ENCODE measurements at regions not wholly inside any gene's neighbourhood (a gene's known extent, or its start where the extent isn't known, plus 50 kb on each side); places are given as distances from the start of the nearest gene placed in this dataset.

- H3K4me3 ChIP-seq (ENCODE audit: low read depth, low read length), result no peak overlapping the region
- TF ChIP-seq, protein P1, sequence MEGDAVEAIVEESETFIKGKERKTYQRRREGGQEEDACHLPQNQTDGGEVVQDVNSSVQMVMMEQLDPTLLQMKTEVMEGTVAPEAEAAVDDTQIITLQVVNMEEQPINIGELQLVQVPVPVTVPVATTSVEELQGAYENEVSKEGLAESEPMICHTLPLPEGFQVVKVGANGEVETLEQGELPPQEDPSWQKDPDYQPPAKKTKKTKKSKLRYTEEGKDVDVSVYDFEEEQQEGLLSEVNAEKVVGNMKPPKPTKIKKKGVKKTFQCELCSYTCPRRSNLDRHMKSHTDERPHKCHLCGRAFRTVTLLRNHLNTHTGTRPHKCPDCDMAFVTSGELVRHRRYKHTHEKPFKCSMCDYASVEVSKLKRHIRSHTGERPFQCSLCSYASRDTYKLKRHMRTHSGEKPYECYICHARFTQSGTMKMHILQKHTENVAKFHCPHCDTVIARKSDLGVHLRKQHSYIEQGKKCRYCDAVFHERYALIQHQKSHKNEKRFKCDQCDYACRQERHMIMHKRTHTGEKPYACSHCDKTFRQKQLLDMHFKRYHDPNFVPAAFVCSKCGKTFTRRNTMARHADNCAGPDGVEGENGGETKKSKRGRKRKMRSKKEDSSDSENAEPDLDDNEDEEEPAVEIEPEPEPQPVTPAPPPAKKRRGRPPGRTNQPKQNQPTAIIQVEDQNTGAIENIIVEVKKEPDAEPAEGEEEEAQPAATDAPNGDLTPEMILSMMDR (IDR thresholded peaks at IDR 0.05; ENCODE audit: borderline replicate concordance, insufficient read depth, low read depth, low read length), result no peak
Measured at GRCh38 chr1:239306426-239306825, 79.9 kb upstream of the CHRM3 start.

- TF ChIP-seq, protein P1 (IDR thresholded peaks at IDR 0.05; ENCODE audit: borderline replicate concordance, insufficient read depth, low read depth, low read length), result no peak
Measured at GRCh38 chr1:239303289-239303688, 83.1 kb upstream of the CHRM3 start.

DNA sequence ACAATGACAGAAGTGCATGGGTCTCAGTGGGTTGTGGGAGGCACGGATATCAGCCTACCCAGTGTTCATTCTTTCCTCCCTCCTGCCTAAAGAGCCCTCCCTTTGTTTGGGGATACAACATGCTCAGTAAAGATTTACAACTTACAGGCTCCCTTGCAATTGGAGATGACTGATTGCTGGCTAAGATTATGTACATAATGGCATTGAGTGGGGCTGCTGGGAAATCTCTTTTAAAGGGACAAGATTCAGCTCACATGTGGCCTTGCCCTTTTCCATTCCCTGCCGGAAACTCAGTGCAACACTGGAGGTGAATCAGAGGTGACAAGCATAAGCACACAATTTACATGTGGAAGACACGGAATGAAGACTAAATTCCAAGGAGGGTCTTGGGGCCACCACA, 83.7 kb upstream of the CHRM3 start:
- TF ChIP-seq, protein P1 (IDR thresholded peaks at IDR 0.05; ENCODE audit: borderline replicate concordance, insufficient read depth, low read depth, low read length), result no peak
- H3K4me3 ChIP-seq (ENCODE audit: low read depth, low read length), result no peak overlapping the region

More at GRCh38 chr1:239303289-239303688, 83.1 kb upstream of the CHRM3 start:
- no peak overlapping the region for H3K4me3 ChIP-seq (ENCODE audit: low read depth, low read length)

DNA sequence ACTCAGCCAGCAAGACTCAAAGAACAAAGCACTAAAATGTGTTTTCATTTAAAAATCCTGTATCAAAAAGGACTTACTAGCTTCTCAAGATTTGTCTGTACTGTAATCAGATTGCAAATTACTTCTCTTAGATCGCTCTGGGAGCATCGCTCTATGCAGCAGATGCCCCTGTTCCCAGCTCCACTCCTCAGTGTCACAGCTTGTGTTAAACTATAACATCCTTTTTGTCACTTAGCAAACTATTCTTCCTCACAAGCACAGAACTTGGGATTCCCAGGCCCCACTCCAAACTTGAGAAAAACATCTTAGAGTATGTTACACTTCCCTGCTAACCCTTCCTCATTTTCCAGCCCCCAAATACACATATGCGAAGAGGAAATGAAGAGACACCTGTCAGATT, 85.1 kb upstream of the CHRM3 start:
- H3K4me3 ChIP-seq (ENCODE audit: low read depth, low read length), result no peak overlapping the region
- TF ChIP-seq, protein P1 (IDR thresholded peaks at IDR 0.05; ENCODE audit: borderline replicate concordance, insufficient read depth, low read depth, low read length), result no peak

GRCh38 chr1:239297910-239298309, 88.5 kb upstream of the CHRM3 start:
- H3K4me3 ChIP-seq (ENCODE audit: low read depth, low read length), result no peak overlapping the region

GRCh38 chr1:239293350-239294110, 92.8 kb upstream of the CHRM3 start:
- TF ChIP-seq, protein P1 (IDR thresholded peaks at IDR 0.05; ENCODE audit: borderline replicate concordance, insufficient read depth, low read depth, low read length), result no peak
- no peak overlapping the region for H3K4me3 ChIP-seq (ENCODE audit: low read depth, low read length)

More at GRCh38 chr1:239297910-239298309, 88.5 kb upstream of the CHRM3 start:
- TF ChIP-seq, protein P1 (IDR thresholded peaks at IDR 0.05; ENCODE audit: borderline replicate concordance, insufficient read depth, low read depth, low read length), result no peak

Data from GM12875 (cell line).